BLaER1 (cell line): ENCODE measurements at regions not wholly inside any gene's neighbourhood (a gene's known extent, or its start where the extent isn't known, plus 50 kb on each side); places are given as distances from the start of the nearest gene placed in this dataset.

Source experiments
- H3K27ac ChIP-seq: shearing (Covaris generic); formaldehyde crosslinking; 2 replicates; pipeline ENCODE4 v1.8.1; 2022
- H3K27me3 ChIP-seq: shearing (Covaris generic); formaldehyde crosslinking; 2 replicates; pipeline ENCODE4 v1.8.1; 2022
- H3K36me3 ChIP-seq: shearing (Covaris generic); formaldehyde crosslinking; 2 replicates; pipeline ENCODE4 v1.8.1; 2022
- H3K4me1 ChIP-seq: shearing (Covaris generic); formaldehyde crosslinking; 2 replicates; pipeline ENCODE4 v1.8.1; 2022
- H3K4me2 ChIP-seq: shearing (Covaris generic); formaldehyde crosslinking; 2 replicates; pipeline ENCODE4 v1.8.1; 2022
- H3K4me3 ChIP-seq: shearing (Covaris generic); formaldehyde crosslinking; 2 replicates; pipeline ENCODE4 v1.8.1; 2022
- H3K9ac ChIP-seq: shearing (Covaris generic); formaldehyde crosslinking; 2 replicates; pipeline ENCODE4 v1.8.1; 2022
- H3K9me3 ChIP-seq: shearing (Covaris generic); formaldehyde crosslinking; 2 replicates; pipeline ENCODE4 v1.8.1; 2022
- H4K20me1 ChIP-seq: shearing (Covaris generic); formaldehyde crosslinking; 2 replicates; pipeline ENCODE4 v1.8.1; 2022
- Cebpa-rat ChIP-seq: shearing (Covaris generic); IDR thresholded peaks from 2 replicates; pipeline ENCODE4 v1.8.1; 2022

- no peaks in the 10 kb centered on the region for H3K36me3 ChIP-seq
- H3K4me1 ChIP-seq, result peaks cover 76% of the 10 kb centered on the region
- no peak overlapping the region for H3K4me3 ChIP-seq
- H3K4me2 ChIP-seq, result no peak overlapping the region
- H3K27ac ChIP-seq, result no peak overlapping the region
- no peak overlapping the region for H3K9ac ChIP-seq
- peaks cover 15% of the 10 kb centered on the region for H3K9me3 ChIP-seq
- H4K20me1 ChIP-seq, result no peaks in the 10 kb centered on the region
- TF ChIP-seq Cebpa-rat, result no peak
- no peaks in the 10 kb centered on the region for H3K27me3 ChIP-seq
Measured at GRCh38 chr10:124157271-124157681, 63.9 kb upstream of the CHST15 start.

- Histone ChIP-seq H3K36me3 (no peaks in the 10 kb centered on the region), H4K20me1 (no peaks in the 10 kb centered on the region), H3K9ac (no peak overlapping the region), H3K27me3 (no peaks in the 10 kb centered on the region), H3K4me1 (peaks cover 78% of the 10 kb centered on the region), H3K4me2 (peak overlapping the region; percentile 61), H3K4me3 (no peak overlapping the region), H3K27ac (peak overlapping the region; percentile 64; the same call in 1 of the 2 replicates), H3K9me3 (peaks cover 15% of the 10 kb centered on the region)
- no peak for TF ChIP-seq Cebpa-rat
Measured at GRCh38 chr10:124156524-124157260, 63.3 kb upstream of the CHST15 start.

- H3K4me2 ChIP-seq, result peak overlapping the region; percentile 61
- H3K27ac ChIP-seq, result peak overlapping the region; percentile 64
- H3K4me1 ChIP-seq, result peaks cover 80% of the 10 kb centered on the region
Measured at GRCh38 chr10:124155781-124156435, 62.5 kb upstream of the CHST15 start.

GRCh38 chr10:124153023-124153826 is 59.8 kb upstream of the CHST15 start:
- H3K4me3 ChIP-seq, result peak overlapping the region; percentile 27; the same call in 1 of the 2 replicates
- peak overlapping the region; percentile 60 for H3K9ac ChIP-seq
- H3K27ac ChIP-seq, result peak overlapping the region; percentile 75
- H3K4me2 ChIP-seq, result peak overlapping the region; percentile 89
- peaks cover 9% of the 10 kb centered on the region for H3K9me3 ChIP-seq
- TF ChIP-seq Cebpa-rat, result no peak
- no peaks in the 10 kb centered on the region for H4K20me1 ChIP-seq
- no peaks in the 10 kb centered on the region for H3K36me3 ChIP-seq
- H3K4me1 ChIP-seq, result peaks cover 89% of the 10 kb centered on the region
- H3K27me3 ChIP-seq, result no peaks in the 10 kb centered on the region

More at GRCh38 chr10:124155781-124156435, 62.5 kb upstream of the CHST15 start:
- Histone ChIP-seq H3K9me3 (peaks cover 15% of the 10 kb centered on the region), H3K9ac (peak overlapping the region; percentile 34; the same call in 1 of the 2 replicates), H3K27me3 (no peaks in the 10 kb centered on the region), H3K4me3 (no peak overlapping the region), H3K36me3 (no peaks in the 10 kb centered on the region), H4K20me1 (no peaks in the 10 kb centered on the region)
- no peak for TF ChIP-seq Cebpa-rat

DNA sequence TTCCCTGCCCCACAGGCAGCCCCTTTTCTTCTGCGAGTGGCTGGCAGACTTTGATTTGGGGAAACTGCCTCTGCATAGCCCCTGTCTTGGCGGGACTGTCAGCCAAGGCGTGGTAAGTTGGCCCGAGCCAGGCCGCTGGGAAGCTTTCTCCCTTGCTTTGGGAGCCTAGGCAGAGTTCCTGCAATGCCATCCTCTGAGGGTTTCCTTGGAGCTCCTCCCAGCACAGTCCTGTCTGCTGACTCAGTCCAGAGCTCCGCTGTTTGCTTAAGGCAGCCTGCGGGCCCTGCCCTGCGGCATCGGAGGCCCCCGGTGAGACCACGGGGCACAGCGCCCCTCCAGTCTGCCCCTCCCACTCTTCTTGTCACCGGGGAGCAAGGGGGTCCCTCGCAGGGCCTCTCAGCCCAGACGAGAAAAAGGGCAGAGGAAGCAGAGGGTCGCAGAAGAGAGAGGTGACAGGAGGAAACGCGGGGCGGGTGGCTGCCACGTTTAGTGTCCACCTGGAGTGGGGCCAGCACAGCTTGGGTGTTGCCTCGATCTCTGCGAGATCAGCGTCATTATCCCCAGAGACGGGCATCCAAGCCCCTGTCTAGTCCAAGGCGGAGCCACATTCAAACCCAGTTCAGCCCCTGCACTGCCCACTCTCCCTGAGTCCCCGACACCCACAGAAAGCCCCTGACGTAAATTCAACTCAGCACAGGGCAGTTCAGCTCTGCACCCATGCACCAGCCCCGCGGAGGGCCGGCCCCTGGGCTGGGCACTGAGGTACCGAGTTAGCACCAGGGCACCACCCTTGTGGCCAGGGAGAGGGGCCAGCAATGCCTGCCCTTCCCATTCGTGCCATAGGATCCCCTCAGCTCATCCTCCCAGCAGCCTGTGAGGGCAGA is 59.0 kb upstream of the CHST15 start:
- Histone ChIP-seq H3K9me3 (peaks cover under 1% of the 10 kb centered on the region; the same call in 1 of the 2 replicates), H3K27ac (peak overlapping the region; percentile 75), H3K36me3 (no peaks in the 10 kb centered on the region), H3K4me3 (no peak overlapping the region), H4K20me1 (no peaks in the 10 kb centered on the region), H3K27me3 (no peaks in the 10 kb centered on the region), H3K9ac (peak overlapping the region; percentile 56; the same call in 1 of the 2 replicates), H3K4me1 (peaks cover 88% of the 10 kb centered on the region), H3K4me2 (peak overlapping the region; percentile 89)
- no peak for TF ChIP-seq Cebpa-rat

DNA sequence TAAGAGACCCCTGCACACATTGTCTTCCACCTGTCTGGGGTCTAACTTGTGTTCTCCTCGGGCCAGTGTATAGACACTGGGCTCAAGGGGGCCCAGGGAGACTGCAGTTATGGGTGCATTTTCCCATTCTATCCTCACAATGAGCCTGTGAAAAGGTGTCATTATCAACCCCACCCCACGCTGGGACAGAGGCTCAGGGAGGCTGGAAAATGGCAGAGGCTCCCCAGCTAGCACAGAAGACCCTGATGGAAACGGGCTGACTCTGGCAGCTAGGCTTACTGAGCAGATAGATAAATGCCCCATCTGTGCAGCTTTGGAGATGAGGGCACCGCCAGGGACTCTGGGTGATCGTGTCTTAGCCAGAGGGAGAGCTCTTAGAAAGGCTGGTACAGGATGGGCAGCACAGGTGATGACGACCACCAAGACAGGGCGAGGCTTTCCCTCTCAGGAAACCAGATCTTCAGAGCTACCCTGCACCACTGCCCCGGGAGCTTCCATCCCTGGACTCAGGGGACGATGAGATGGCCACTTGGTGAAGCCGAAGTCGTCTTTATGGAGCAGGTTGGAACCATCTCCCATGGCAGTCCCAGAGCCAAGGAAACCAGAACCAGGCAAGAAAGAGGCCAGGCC is 58.2 kb upstream of the CHST15 start:
- TF ChIP-seq Cebpa-rat, result no peak
- Histone ChIP-seq H3K36me3 (no peaks in the 10 kb centered on the region), H3K4me2 (peak overlapping the region; percentile 89), H3K27ac (peak overlapping the region; percentile 75), H3K4me1 (peaks cover 87% of the 10 kb centered on the region), H3K27me3 (no peaks in the 10 kb centered on the region), H3K9me3 (no peaks in the 10 kb centered on the region), H4K20me1 (no peaks in the 10 kb centered on the region), H3K9ac (no peak overlapping the region), H3K4me3 (no peak overlapping the region)

GRCh38 chr10:124150807-124151417 is 57.5 kb upstream of the CHST15 start:
- TF ChIP-seq Cebpa-rat, result no peak
- Histone ChIP-seq H3K4me2 (peak overlapping the region; percentile 89; the same call in 1 of the 2 replicates), H3K36me3 (no peaks in the 10 kb centered on the region), H4K20me1 (no peaks in the 10 kb centered on the region), H3K9me3 (no peaks in the 10 kb centered on the region), H3K9ac (no peak overlapping the region), H3K27me3 (no peaks in the 10 kb centered on the region), H3K27ac (no peak overlapping the region; the same call in 1 of the 2 replicates), H3K4me1 (peaks cover 87% of the 10 kb centered on the region), H3K4me3 (no peak overlapping the region)

- no peak overlapping the region for H3K9ac ChIP-seq
- TF ChIP-seq Cebpa-rat, result no peak
- no peak overlapping the region for H3K4me3 ChIP-seq
- H3K27me3 ChIP-seq, result no peaks in the 10 kb centered on the region
- H3K9me3 ChIP-seq, result no peaks in the 10 kb centered on the region
- H3K27ac ChIP-seq, result peak overlapping the region; percentile 71
- H3K36me3 ChIP-seq, result no peaks in the 10 kb centered on the region
- H4K20me1 ChIP-seq, result no peaks in the 10 kb centered on the region
- H3K4me1 ChIP-seq, result peaks cover 87% of the 10 kb centered on the region
- peak overlapping the region; percentile 89 for H3K4me2 ChIP-seq
Measured at GRCh38 chr10:124150189-124150806, 56.9 kb upstream of the CHST15 start.
